ENCODE measurements at regions not wholly inside any gene's neighbourhood (a gene's known extent, or its start where the extent isn't known, plus 50 kb on each side); places are given as distances from the start of the nearest gene placed in this dataset.

DNA sequence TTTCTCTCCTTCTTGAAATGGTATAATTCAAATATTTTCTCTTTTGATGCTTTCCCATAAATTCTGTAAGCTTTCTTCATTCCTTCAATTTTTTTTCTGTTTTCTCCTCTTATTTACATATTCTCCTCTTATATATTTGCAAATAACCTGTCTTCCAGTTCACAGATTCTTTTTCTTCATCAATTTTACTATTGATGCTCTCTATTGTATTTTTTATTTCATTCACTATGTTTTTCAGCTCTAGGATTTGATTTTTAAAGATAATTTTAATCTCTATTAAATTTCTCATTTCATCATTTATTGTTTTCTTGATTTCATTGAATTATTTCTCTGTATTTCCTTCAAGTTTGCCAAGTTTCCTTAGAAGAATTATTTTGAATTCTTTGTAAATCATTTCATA, 54.0 kb upstream of the PRPS1L1 start:
- Histone ChIP-seq H3K9ac (no peak overlapping the region), H4K20me1 (no peaks in the 10 kb centered on the region), H3K27ac (no peak overlapping the region), H3K9me3 (replicated peaks in 1 of 11) (peaks cover 29 to 49% (median 39%) of the 10 kb centered on the region in 11 experiments), H3K36me3 (peaks cover 0 to 4% (median 0%) of the 10 kb centered on the region in 11 experiments; a peak in 1 of 22 replicates), H3K4me1 (no peaks in the 10 kb centered on the region), H3K4me2 (no peak overlapping the region), H3K27me3 (no peaks in the 10 kb centered on the region), H3K4me3 (no peak overlapping the region)
- TF ChIP-seq Cebpa-rat (IDR thresholded peaks at IDR 0.05) = no peak

DNA sequence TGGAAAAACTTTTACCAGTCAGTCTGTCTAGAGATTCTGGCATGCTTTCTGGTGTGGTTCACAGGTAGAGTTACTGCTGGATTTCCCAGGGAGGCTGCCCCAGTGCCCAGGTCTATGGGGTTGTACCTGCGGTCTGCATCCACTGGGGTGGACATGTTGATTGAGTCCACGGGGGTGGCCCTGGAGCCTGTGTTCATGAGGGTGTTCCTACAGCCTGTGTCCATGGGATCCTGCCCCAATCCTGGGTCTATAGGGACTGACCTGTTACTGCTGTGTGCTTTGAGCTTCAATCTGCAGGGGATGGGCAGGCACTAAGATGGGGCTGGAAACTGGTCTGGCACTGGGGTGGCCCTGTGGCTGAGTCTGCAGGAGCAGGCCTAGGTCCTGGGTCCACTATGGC, 54.5 kb upstream of the PRPS1L1 start:
- no peak overlapping the region for H3K4me3 ChIP-seq
- H3K9me3 ChIP-seq (replicated peaks in 1 of 11) = peaks cover 33 to 52% (median 42%) of the 10 kb centered on the region in 11 experiments
- H4K20me1 ChIP-seq = no peaks in the 10 kb centered on the region
- H3K4me1 ChIP-seq = no peaks in the 10 kb centered on the region
- no peak overlapping the region for H3K9ac ChIP-seq
- H3K27me3 ChIP-seq = no peaks in the 10 kb centered on the region
- H3K27ac ChIP-seq = no peak overlapping the region
- no peak for TF ChIP-seq Cebpa-rat (IDR thresholded peaks at IDR 0.05)
- H3K36me3 ChIP-seq = peaks cover 0 to 4% (median 0%) of the 10 kb centered on the region in 11 experiments; a peak in 1 of 22 replicates
- H3K4me2 ChIP-seq = no peak overlapping the region

DNA sequence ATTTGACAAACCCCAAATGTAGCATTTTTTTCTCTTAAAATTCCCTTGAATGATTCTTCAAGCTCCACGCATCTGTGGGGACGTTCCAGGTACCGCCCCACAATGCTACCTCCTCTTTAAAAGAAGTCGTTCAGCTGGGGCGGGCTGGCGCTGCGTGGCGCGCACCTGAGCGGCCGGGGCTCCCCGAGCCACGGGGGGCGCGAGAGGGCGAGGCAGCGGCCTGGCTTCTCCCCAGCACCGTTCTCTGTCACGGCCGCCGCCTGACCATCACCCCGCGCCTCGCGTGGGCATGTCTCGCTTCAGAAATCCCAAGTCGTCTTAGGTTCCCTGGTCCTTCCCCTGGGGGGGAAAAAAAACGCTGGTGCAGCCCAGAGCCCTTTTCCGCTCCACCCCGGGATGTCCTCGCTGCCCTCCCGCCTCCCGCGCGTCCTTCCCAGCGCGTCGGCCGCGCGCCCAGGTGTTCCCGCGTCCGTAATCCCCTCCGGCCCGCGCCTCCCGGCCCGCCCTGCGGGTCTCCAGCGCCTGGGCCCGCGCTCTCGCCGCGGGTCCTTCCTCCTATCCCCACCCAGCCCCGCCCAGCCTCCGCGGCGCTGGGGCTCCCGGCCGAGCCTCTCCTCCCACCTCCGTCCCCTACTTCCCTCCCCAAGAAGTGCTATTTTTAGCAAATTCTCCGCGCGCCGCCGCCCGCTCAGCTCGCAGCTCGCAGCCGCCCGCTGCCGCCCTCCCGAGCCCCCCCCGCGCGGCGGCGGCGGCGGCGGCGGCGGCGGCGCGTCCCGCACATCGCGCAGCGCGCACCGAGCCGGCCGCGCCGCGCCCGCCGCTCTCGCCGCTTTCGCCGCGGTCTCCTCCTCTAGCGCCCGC, 58.7 kb upstream of the PRPS1L1 start:
- no peak for TF ChIP-seq Cebpa-rat (IDR thresholded peaks at IDR 0.05)
- Histone ChIP-seq H3K4me1 (no peaks in the 10 kb centered on the region), H3K9ac (no peak overlapping the region), H3K27me3 (no peaks in the 10 kb centered on the region), H3K4me2 (no peak overlapping the region), H3K36me3 (no peaks in the 10 kb centered on the region; a peak in 1 of 22 replicates), H3K9me3 (replicated peaks in 1 of 11) (peaks cover 33 to 43% (median 38%) of the 10 kb centered on the region in 11 experiments), H3K4me3 (no peak overlapping the region), H4K20me1 (no peaks in the 10 kb centered on the region), H3K27ac (no peak overlapping the region)

DNA sequence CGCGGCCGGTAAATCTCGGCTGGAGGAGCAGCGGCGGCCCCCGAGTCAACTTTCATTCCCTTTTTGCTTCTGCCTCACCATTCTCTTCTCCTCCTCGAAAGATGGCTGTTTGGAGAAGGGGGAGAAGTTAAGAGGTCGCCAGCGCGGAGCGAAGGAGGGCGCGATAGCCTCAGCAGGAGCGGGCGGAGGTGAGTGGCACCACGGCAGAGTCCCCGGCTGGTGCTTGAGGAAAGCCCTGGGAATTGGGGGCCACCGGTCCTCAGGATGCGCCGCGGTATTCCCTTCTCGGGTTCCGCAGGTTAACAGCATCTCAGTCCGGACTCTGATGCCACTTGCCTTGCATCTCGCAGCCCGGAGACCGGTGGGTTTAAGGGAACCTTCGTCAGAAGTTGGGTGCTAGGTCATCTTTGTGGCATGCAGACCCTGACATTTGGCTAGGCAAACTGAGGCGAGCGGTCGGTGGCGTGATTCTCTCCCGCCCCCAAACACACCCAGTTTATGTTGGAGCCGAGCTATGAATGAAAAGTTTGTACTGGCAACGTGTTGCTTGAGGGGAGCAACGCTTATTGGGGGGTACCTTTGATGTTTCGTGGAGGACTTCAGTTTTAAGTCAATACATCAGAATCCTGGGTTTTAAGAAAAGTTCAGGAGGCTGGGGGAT, 59.5 kb upstream of the PRPS1L1 start:
- TF ChIP-seq Cebpa-rat (IDR thresholded peaks at IDR 0.05) = no peak
- Histone ChIP-seq H3K4me3 (no peak overlapping the region), H3K4me1 (no peaks in the 10 kb centered on the region), H3K4me2 (no peak overlapping the region), H4K20me1 (no peaks in the 10 kb centered on the region), H3K9ac (no peak overlapping the region), H3K27me3 (no peaks in the 10 kb centered on the region), H3K36me3 (no peaks in the 10 kb centered on the region), H3K9me3 (replicated peaks in 1 of 11) (peaks cover 25 to 37% (median 31%) of the 10 kb centered on the region in 11 experiments), H3K27ac (no peak overlapping the region)

DNA sequence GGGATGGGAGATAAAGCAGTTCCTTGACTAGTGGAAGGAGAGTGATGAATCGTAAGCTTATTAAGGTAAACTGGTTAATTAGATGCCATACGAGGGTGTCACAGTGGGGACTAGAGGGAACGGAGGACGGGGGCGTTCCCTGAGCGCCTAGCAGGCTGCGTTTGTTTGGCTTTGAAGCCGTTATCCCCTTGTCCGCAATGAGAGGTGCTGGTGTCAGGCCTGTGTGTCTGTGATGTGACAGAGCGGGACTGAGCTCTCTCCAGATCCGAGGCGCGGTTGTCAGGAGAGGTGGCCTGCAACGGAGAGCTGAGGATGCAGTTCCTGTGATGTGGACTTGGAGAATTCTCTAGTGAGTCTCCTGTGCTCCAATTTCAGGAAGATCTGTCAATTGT, 60.0 kb upstream of the PRPS1L1 start:
- H3K36me3 ChIP-seq = no peaks in the 10 kb centered on the region
- no peak overlapping the region for H3K9ac ChIP-seq
- no peaks in the 10 kb centered on the region for H4K20me1 ChIP-seq
- no peaks in the 10 kb centered on the region for H3K27me3 ChIP-seq
- H3K27ac ChIP-seq = no peak overlapping the region
- peaks cover 20 to 32% (median 25%) of the 10 kb centered on the region in 11 experiments for H3K9me3 ChIP-seq (replicated peaks in 1 of 11)
- no peak overlapping the region for H3K4me3 ChIP-seq
- no peak for TF ChIP-seq Cebpa-rat (IDR thresholded peaks at IDR 0.05)
- no peak overlapping the region for H3K4me2 ChIP-seq
- H3K4me1 ChIP-seq = no peaks in the 10 kb centered on the region

DNA sequence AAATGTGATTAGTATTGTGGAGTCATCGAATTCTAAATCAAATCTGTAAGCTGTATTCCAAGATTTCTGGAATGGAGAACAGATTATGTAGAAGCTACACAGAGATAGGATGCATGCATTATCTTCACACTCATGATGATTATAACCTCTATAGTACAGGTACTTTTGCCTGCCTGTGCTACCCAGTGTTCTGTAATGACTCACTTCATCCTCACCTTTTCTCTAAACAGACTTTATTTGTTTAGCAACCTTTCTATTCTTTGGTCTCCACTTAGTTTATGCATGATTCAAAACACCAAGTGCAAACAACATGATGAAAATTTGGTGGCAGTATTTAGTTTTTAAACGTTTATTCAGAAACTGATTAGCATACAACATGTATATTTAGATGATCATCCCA, 68.4 kb upstream of the PRPS1L1 start:
- no peak overlapping the region for H3K9ac ChIP-seq
- H3K36me3 ChIP-seq = no peaks in the 10 kb centered on the region
- H3K4me3 ChIP-seq = no peak overlapping the region
- H3K4me2 ChIP-seq = no peak overlapping the region
- peaks cover 0 to 5% (median 0%) of the 10 kb centered on the region in 11 experiments; a peak in 3 of 22 replicates for H3K9me3 ChIP-seq (replicated peaks in 1 of 11)
- no peaks in the 10 kb centered on the region for H3K27me3 ChIP-seq
- no peak for TF ChIP-seq Cebpa-rat (IDR thresholded peaks at IDR 0.05)
- no peaks in the 10 kb centered on the region for H4K20me1 ChIP-seq
- no peak overlapping the region for H3K27ac ChIP-seq
- H3K4me1 ChIP-seq = no peaks in the 10 kb centered on the region

DNA sequence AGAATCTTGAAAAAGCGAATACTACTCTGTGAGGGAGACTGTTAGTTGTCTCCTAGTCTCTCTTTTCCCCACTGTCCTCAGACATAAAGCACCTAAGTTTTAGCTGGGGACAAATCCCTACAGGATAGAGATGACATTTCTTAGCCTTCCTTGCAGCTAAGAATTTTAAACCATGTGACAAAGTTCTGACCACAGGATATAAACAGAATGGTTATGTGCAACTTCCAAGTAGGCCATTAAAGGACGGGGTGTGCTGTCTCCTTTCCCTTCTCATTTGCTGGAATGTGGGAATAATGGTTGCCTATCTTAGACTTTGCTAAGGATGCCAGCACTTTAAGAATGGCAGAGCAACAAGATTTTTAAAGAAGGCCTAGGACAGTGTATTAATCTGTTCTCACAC, 74.9 kb upstream of the PRPS1L1 start:
- Histone ChIP-seq H4K20me1 (no peaks in the 10 kb centered on the region), H3K4me2 (no peak overlapping the region), H3K27ac (no peak overlapping the region), H3K27me3 (no peaks in the 10 kb centered on the region), H3K4me3 (no peak overlapping the region), H3K9ac (no peak overlapping the region), H3K4me1 (no peaks in the 10 kb centered on the region), H3K36me3 (no peaks in the 10 kb centered on the region), H3K9me3 (replicated peaks in 1 of 11) (peaks cover 0 to 7% (median 0%) of the 10 kb centered on the region in 11 experiments; a peak in 3 of 22 replicates)
- TF ChIP-seq Cebpa-rat (IDR thresholded peaks at IDR 0.05) = no peak

DNA sequence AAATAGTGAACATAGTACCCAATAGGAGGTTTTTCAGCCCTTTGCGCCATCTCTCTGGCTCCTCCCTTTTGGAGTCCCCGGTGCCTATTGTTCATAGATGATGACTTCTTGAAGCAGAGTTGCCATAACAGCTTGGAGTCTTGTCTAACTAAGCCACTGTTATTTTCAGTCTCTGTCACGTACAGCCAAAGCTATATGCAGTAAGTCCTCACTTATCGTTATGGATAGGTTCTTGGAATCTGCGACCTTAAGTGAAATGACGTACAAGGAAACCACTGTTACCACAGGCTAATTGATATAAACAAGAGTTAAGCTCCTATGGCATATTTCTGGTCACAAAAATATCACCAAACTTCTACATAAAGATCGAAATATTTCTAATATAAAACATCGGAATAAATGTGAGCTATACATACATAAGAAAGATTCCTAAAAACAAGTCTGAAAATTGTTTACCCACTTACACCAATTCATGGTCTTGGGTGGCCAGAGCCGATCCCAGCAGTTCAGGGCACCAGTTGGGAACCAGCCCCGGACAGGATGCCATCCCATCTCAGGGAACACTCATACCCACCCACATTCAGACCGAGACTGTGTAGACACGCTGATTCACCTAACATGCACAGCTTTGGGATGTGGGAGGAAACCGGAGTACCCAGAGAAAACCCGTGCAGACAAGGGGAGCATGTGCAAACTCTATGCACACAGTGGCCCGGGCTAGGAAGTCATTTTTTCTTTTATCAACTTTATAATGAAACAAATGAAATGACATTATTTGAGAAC, 76.0 kb upstream of the PRPS1L1 start:
- no peak for TF ChIP-seq Cebpa-rat (IDR thresholded peaks at IDR 0.05)
- no peak overlapping the region for H3K4me3 ChIP-seq
- peaks cover 0 to 7% (median 0%) of the 10 kb centered on the region in 11 experiments; a peak in 3 of 22 replicates for H3K9me3 ChIP-seq (replicated peaks in 1 of 11)
- no peak overlapping the region for H3K4me2 ChIP-seq
- no peak overlapping the region for H3K27ac ChIP-seq
- H3K4me1 ChIP-seq = no peaks in the 10 kb centered on the region
- H4K20me1 ChIP-seq = no peaks in the 10 kb centered on the region
- H3K9ac ChIP-seq = no peak overlapping the region
- H3K27me3 ChIP-seq = no peaks in the 10 kb centered on the region
- H3K36me3 ChIP-seq = no peaks in the 10 kb centered on the region

DNA sequence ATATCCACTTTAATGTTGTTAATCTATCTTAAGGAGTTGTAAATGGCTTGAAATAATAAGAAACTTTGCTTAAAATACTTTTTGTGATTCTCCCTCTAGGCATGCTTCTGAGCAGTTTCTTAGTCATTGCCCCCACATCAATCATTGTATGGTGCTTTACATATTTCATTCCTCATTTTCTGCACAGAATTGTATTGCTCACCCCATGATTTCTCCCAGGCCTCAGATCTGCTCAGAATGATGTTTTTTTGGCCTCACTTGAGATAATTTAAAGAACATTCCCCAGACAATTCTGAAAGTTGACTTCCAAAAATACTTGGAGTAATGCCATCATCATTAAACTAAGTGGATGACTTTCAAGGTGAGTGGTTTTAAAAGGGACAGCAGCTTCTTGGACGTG, 82.1 kb upstream of the PRPS1L1 start:
- no peaks in the 10 kb centered on the region for H3K27me3 ChIP-seq
- TF ChIP-seq Cebpa-rat (IDR thresholded peaks at IDR 0.05) = no peak

More for the DNA sequence above, 82.1 kb upstream of the PRPS1L1 start:
- H3K9ac ChIP-seq = no peak overlapping the region
- no peaks in the 10 kb centered on the region for H3K36me3 ChIP-seq
- no peaks in the 10 kb centered on the region for H3K9me3 ChIP-seq (replicated peaks in 1 of 11)
- H4K20me1 ChIP-seq = no peaks in the 10 kb centered on the region
- no peak overlapping the region for H3K4me3 ChIP-seq
- no peak overlapping the region for H3K27ac ChIP-seq
- no peak overlapping the region for H3K4me2 ChIP-seq
- no peaks in the 10 kb centered on the region for H3K4me1 ChIP-seq
